ENCODE measurements at regions not wholly inside any gene's neighbourhood (a gene's known extent, or its start where the extent isn't known, plus 50 kb on each side); places are given as distances from the start of the nearest gene placed in this dataset.

- TF ChIP-seq CTCF (conservative IDR thresholded peaks at IDR 0.05), result no peak
- Mint-ChIP-seq H3K4me3 (peak overlapping the region; percentile 86), H3K27me3 (peaks cover 71% of the 10 kb centered on the region), H3K9me3 (no peaks in the 10 kb centered on the region), H3K36me3 (no peaks in the 10 kb centered on the region), H3K27ac (peak overlapping the region; percentile 71), H3K4me1 (ENCODE audit: unreplicated experiment) (peaks cover 16% of the 10 kb centered on the region)
- no peak for DNase-seq (ENCODE audit: extremely low spot score, unreplicated experiment)
Observed at GRCh38 chr17:49910094-49910857, 58.7 kb upstream of the DLX4 start.

- H3K4me3 Mint-ChIP-seq, result peak overlapping the region; percentile 86
- H3K27me3 Mint-ChIP-seq, result peaks cover 68% of the 10 kb centered on the region
Observed at GRCh38 chr17:49910858-49911204, 58.2 kb upstream of the DLX4 start.

GRCh38 chr17:49911719-49912118, 57.3 kb upstream of the DLX4 start:
- Mint-ChIP-seq H3K36me3 (no peaks in the 10 kb centered on the region), H3K9me3 (no peaks in the 10 kb centered on the region), H3K27ac (no peak overlapping the region), H3K27me3 (peaks cover 76% of the 10 kb centered on the region), H3K4me1 (ENCODE audit: unreplicated experiment) (peaks cover 16% of the 10 kb centered on the region), H3K4me3 (no peak overlapping the region)
- TF ChIP-seq CTCF (conservative IDR thresholded peaks at IDR 0.05), result no peak
- no peak for DNase-seq (ENCODE audit: extremely low spot score, unreplicated experiment)

More at GRCh38 chr17:49910858-49911204, 58.2 kb upstream of the DLX4 start:
- no peak for TF ChIP-seq CTCF (conservative IDR thresholded peaks at IDR 0.05)
- H3K4me1 Mint-ChIP-seq (ENCODE audit: unreplicated experiment), result peaks cover 16% of the 10 kb centered on the region
- no peaks in the 10 kb centered on the region for H3K36me3 Mint-ChIP-seq
- no peak for DNase-seq (ENCODE audit: extremely low spot score, unreplicated experiment)
- peak overlapping the region; percentile 71 for H3K27ac Mint-ChIP-seq
- no peaks in the 10 kb centered on the region for H3K9me3 Mint-ChIP-seq

GRCh38 chr17:49913226-49914095, 55.5 kb upstream of the DLX4 start:
- H3K9me3 Mint-ChIP-seq, result no peaks in the 10 kb centered on the region
- H3K4me3 Mint-ChIP-seq, result no peak overlapping the region
- no peak for TF ChIP-seq CTCF (conservative IDR thresholded peaks at IDR 0.05)
- no peaks in the 10 kb centered on the region for H3K36me3 Mint-ChIP-seq
- peaks cover 16% of the 10 kb centered on the region for H3K4me1 Mint-ChIP-seq (ENCODE audit: unreplicated experiment)
- no peak overlapping the region for H3K27ac Mint-ChIP-seq
- DNase-seq (ENCODE audit: extremely low spot score, unreplicated experiment), result no peak
- peaks cover 81% of the 10 kb centered on the region for H3K27me3 Mint-ChIP-seq

- Mint-ChIP-seq H3K27ac (no peak overlapping the region), H3K27me3 (peaks cover 75% of the 10 kb centered on the region), H3K36me3 (no peaks in the 10 kb centered on the region), H3K4me1 (ENCODE audit: unreplicated experiment) (peaks cover 16% of the 10 kb centered on the region), H3K4me3 (no peak overlapping the region), H3K9me3 (no peaks in the 10 kb centered on the region)
- no peak for DNase-seq (ENCODE audit: extremely low spot score, unreplicated experiment)
- TF ChIP-seq CTCF (conservative IDR thresholded peaks at IDR 0.05), result no peak
Observed at GRCh38 chr17:49914096-49914490, 54.9 kb upstream of the DLX4 start.
